ENCODE measurements at regions not wholly inside any gene's neighbourhood (a gene's known extent, or its start where the extent isn't known, plus 50 kb on each side); places are given as distances from the start of the nearest gene placed in this dataset.

GRCh38 chr17:77432034-77432661 is 291.4 kb downstream of the SEC14L1 start:
- no peak for TF ChIP-seq CTCF (IDR thresholded peaks at IDR 0.05)
- ATAC-seq: no peak
- DNase-seq: peak in 1 of 6 donors; percentile 8
- no peak overlapping the region for H3K4me3 ChIP-seq
- no peaks in the 10 kb centered on the region for H3K9me3 ChIP-seq
- H3K27me3 ChIP-seq: no peaks in the 10 kb centered on the region
- no peak overlapping the region for H3K27ac ChIP-seq
- peaks cover 0 to 19% (median 4%) of the 10 kb centered on the region in 3 donors for H3K4me1 ChIP-seq
- FAIRE-seq: no peak
- WGBS, 2 donors: 95% methylated on average over 16 of the region's 16 CpGs
- intact Hi-C loops (cut with DNase I): loop anchor here in 1 of 3 donors (5.0 kb wide), 1 partner anchor 60 kb away; no protein-coding TSS in a partner anchor
- H3K36me3 ChIP-seq: no peaks in the 10 kb centered on the region

- no peak overlapping the region for H3K4me3 ChIP-seq
- no peak for FAIRE-seq
- TF ChIP-seq CTCF (IDR thresholded peaks at IDR 0.05): no peak
- no peak for DNase-seq
- ATAC-seq: no peak
- no peaks in the 10 kb centered on the region for H3K36me3 ChIP-seq
- H3K9me3 ChIP-seq: no peaks in the 10 kb centered on the region
- peaks cover 0 to 14% (median 4%) of the 10 kb centered on the region in 3 donors for H3K4me1 ChIP-seq
- no peaks in the 10 kb centered on the region for H3K27me3 ChIP-seq
- H3K27ac ChIP-seq: no peak overlapping the region
- 83 to 92% methylated on average over 10 of the region's 10 CpGs for WGBS, 2 donors
- intact Hi-C loops (cut with DNase I): loop anchor here in 1 of 3 donors (5.0 kb wide), 1 partner anchor 60 kb away; no protein-coding TSS in a partner anchor
These were observed 292.0 kb downstream of the SEC14L1 start for GRCh38 chr17:77432742-77433141.

GRCh38 chr17:77433385-77434135 is 292.8 kb downstream of the SEC14L1 start:
- FAIRE-seq: no peak
- H3K4me3 ChIP-seq: no peak overlapping the region
- intact Hi-C loops (cut with DNase I): loop anchor here in 1 of 3 donors (5.0 kb wide), 1 partner anchor 59 kb away; no protein-coding TSS in a partner anchor

GRCh38 chr17:77434136-77435114 is 293.7 kb downstream of the SEC14L1 start:
- FAIRE-seq: no peak
- peak in 1 of 6 donors; percentile 12 for DNase-seq
- intact Hi-C loops (cut with DNase I): loop anchor here in 1 of 3 donors (5.0 kb wide), 1 partner anchor 58 kb away; no protein-coding TSS in a partner anchor
- no peaks in the 10 kb centered on the region for H3K36me3 ChIP-seq
- H3K27ac ChIP-seq: no peak overlapping the region
- no peaks in the 10 kb centered on the region for H3K9me3 ChIP-seq
- no peak for ATAC-seq
- H3K4me3 ChIP-seq: no peak overlapping the region
- no peaks in the 10 kb centered on the region for H3K27me3 ChIP-seq
- TF ChIP-seq CTCF (IDR thresholded peaks at IDR 0.05): no peak
- 90 to 91% methylated on average over 26 of the region's 26 CpGs for WGBS, 2 donors
- H3K4me1 ChIP-seq: peaks cover 0 to 7% (median 0%) of the 10 kb centered on the region in 3 donors

More at GRCh38 chr17:77433385-77434135, 292.8 kb downstream of the SEC14L1 start:
- peaks cover 0 to 9% (median 0%) of the 10 kb centered on the region in 3 donors for H3K4me1 ChIP-seq
- ATAC-seq: no peak
- no peak overlapping the region for H3K27ac ChIP-seq
- WGBS, 2 donors: 82 to 89% methylated on average over 27 of the region's 27 CpGs
- no peaks in the 10 kb centered on the region for H3K27me3 ChIP-seq
- peak in 1 of 6 donors; percentile 20 for DNase-seq
- no peaks in the 10 kb centered on the region for H3K36me3 ChIP-seq
- H3K9me3 ChIP-seq: no peaks in the 10 kb centered on the region
- no peak for TF ChIP-seq CTCF (IDR thresholded peaks at IDR 0.05)

Data from pancreas (tissue), 10 donors.